Smooth muscle cell (in vitro differentiated cells): ENCODE measurements at regions not wholly inside any gene's neighbourhood (a gene's known extent, or its start where the extent isn't known, plus 50 kb on each side); places are given as distances from the start of the nearest gene placed in this dataset.

Experiments
- DNase-seq: peaks from one replicate; lab custom pipeline; 2025; ENCODE audit not compliant: unreplicated experiment; lab: John Stamatoyannopoulos, UW
- H2AFZ ChIP-seq: fragments of 200-600 bp; sonication (generic); 2 replicates; pipeline ENCODE4 v1.6.0; 2016; ENCODE audit warnings: antibody characterized with exemption, low read depth, mild to moderate bottlenecking
- H3F3A ChIP-seq: fragments of 200-600 bp; sonication (generic); 2 replicates; pipeline ENCODE4 v1.6.0; 2017; ENCODE audit warnings: antibody characterized with exemption, low read depth
- H3K27ac ChIP-seq: fragments of 200-600 bp; sonication (generic); 2 replicates; pipeline ENCODE4 v1.5.1; 2016; ENCODE audit warnings: low read depth, mild to moderate bottlenecking
- H3K27me3 ChIP-seq: fragments of 200-600 bp; sonication (generic); 2 replicates; pipeline ENCODE4 v1.6.1; 2016; ENCODE audit warnings: low read depth, mild to moderate bottlenecking
- H3K36me3 ChIP-seq: fragments of 200-600 bp; sonication (generic); 2 replicates; pipeline ENCODE4 v1.5.1; 2016; ENCODE audit warnings: low read depth
- H3K4me1 ChIP-seq: fragments of 200-600 bp; sonication (generic); 2 replicates; pipeline ENCODE4 v1.5.1; 2016; ENCODE audit warnings: low read depth
- H3K4me2 ChIP-seq: fragments of 200-600 bp; sonication (generic); 2 replicates; pipeline ENCODE4 v1.6.0; 2016; ENCODE audit warnings: mild to moderate bottlenecking
- H3K4me3 ChIP-seq: fragments of 200-600 bp; sonication (generic); 2 replicates; pipeline ENCODE4 v1.5.1; 2016; ENCODE audit warnings: mild to moderate bottlenecking
- H3K79me2 ChIP-seq: fragments of 200-600 bp; sonication (generic); 2 replicates; pipeline ENCODE4 v1.6.0; 2016; ENCODE audit warnings: low read depth, mild to moderate bottlenecking
- H3K9ac ChIP-seq: fragments of 200-600 bp; sonication (generic); 2 replicates; pipeline ENCODE4 v1.6.0; 2016; ENCODE audit warnings: low read depth
- H3K9me3 ChIP-seq: fragments of 200-600 bp; sonication (generic); replicated peaks from 2 replicates; pipeline ENCODE4 v1.5.1; 2016; ENCODE audit warnings: low read depth
- H4K20me1 ChIP-seq: fragments of 200-600 bp; sonication (generic); 2 replicates; pipeline ENCODE4 v1.6.0; 2016; ENCODE audit warnings: low read depth
- WGBS: methylation state at CpG from one replicate; pipeline ENCODE4 v1.1.7; 2016; ENCODE audit warnings: low lambda C conversion rate; 5-methylcytosine and 5-hydroxymethylcytosine counted together
- TF ChIP-seq, protein P1 (sequence below): fragments of 200-600 bp; sonication (generic); IDR thresholded peaks from 2 replicates; pipeline ENCODE4 v1.5.1; 2017; ENCODE audit warnings: borderline replicate concordance, mild to moderate bottlenecking, antibody characterized with exemption; ENCODE audit not compliant: insufficient read depth, poor library complexity, severe bottlenecking

DNA sequence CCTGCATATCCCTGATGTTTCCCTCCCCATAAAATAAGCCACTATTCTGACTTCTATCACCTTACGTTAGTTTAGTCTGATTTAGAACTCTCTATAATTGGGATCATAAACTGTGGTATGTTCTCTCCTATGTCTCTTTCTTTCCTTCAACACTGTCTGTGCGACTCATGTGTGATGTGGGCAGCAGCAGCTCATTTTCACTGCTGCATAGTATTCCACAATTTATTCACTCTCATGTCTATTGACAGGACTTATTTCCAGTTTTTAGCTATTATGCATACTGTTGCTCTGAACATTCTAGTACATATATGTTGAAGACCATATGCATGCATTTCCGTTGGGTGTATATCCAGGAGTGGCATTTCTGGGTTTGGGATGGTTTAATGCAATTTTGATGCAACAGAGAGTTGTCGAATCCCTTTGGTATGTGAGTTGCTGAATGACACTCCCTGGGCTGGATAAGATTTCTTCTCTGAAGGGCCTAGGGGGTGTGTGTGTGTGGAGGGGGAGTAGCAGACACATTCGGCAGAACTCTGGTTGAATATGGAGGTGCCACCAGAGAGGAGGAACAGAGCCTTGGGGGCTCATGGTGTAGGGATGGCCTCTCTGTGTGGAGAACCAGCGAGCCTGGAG is 87.8 kb upstream of the PCBD1 start:
- TF ChIP-seq, protein P1, sequence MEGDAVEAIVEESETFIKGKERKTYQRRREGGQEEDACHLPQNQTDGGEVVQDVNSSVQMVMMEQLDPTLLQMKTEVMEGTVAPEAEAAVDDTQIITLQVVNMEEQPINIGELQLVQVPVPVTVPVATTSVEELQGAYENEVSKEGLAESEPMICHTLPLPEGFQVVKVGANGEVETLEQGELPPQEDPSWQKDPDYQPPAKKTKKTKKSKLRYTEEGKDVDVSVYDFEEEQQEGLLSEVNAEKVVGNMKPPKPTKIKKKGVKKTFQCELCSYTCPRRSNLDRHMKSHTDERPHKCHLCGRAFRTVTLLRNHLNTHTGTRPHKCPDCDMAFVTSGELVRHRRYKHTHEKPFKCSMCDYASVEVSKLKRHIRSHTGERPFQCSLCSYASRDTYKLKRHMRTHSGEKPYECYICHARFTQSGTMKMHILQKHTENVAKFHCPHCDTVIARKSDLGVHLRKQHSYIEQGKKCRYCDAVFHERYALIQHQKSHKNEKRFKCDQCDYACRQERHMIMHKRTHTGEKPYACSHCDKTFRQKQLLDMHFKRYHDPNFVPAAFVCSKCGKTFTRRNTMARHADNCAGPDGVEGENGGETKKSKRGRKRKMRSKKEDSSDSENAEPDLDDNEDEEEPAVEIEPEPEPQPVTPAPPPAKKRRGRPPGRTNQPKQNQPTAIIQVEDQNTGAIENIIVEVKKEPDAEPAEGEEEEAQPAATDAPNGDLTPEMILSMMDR, result no peak
- no peaks in the 10 kb centered on the region for H3K79me2 ChIP-seq
- no peak overlapping the region for H3K4me2 ChIP-seq
- no peaks in the 10 kb centered on the region for H3K36me3 ChIP-seq
- no peak overlapping the region for H3K27ac ChIP-seq
- H3K4me3 ChIP-seq, result no peak overlapping the region
- no peaks in the 10 kb centered on the region for H4K20me1 ChIP-seq
- no peaks in the 10 kb centered on the region for H3K4me1 ChIP-seq
- no peak overlapping the region for H3K9ac ChIP-seq
- peaks cover 9% of the 10 kb centered on the region for H3K9me3 ChIP-seq
- H2AFZ ChIP-seq, result no peak overlapping the region
- 89% methylated on average over 6 of the region's 6 CpGs for WGBS
- no peaks in the 10 kb centered on the region for H3F3A ChIP-seq
- DNase-seq, result no peak
- H3K27me3 ChIP-seq, result no peaks in the 10 kb centered on the region

GRCh38 chr10:70977625-70978024 is 89.3 kb upstream of the PCBD1 start:
- no peak for DNase-seq
- 70% methylated on average over 7 of the region's 11 CpGs for WGBS
- H2AFZ ChIP-seq, result no peak overlapping the region

DNA sequence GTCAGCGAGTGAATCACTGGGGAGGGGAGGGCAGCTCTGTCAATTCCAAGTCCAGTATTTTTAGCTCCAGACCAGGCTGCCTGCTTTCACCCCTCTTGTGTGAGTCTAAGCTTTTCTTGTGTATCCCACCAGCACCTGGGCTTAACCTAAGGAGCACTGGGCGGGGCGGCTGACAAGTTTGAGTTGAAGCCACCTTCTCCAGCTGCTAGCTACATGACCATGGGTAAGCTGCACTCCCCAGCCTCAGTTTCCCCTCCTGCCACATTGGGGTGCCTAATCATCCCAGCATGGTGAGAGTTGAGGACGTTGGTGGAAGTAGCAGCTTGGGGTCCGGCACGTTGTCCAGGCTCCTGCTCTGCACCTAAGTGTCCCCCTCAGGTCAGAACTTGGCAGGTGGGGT is 89.8 kb upstream of the PCBD1 start:
- Histone ChIP-seq H2AFZ (no peak overlapping the region), H3K36me3 (no peaks in the 10 kb centered on the region), H3K4me1 (no peaks in the 10 kb centered on the region), H3K9me3 (no peaks in the 10 kb centered on the region), H3K9ac (no peak overlapping the region), H3K79me2 (no peaks in the 10 kb centered on the region), H3K4me2 (no peak overlapping the region), H3K4me3 (no peak overlapping the region), H3K27me3 (no peaks in the 10 kb centered on the region), H4K20me1 (no peaks in the 10 kb centered on the region), H3K27ac (no peak overlapping the region), H3F3A (no peaks in the 10 kb centered on the region)
- no peak for DNase-seq
- TF ChIP-seq, protein P1, result no peak
- 96% methylated on average over 6 of the region's 6 CpGs for WGBS

More at GRCh38 chr10:70977625-70978024, 89.3 kb upstream of the PCBD1 start:
- H3K79me2 ChIP-seq, result no peaks in the 10 kb centered on the region
- no peak overlapping the region for H3K27ac ChIP-seq
- H3K9ac ChIP-seq, result no peak overlapping the region
- no peak overlapping the region for H3K4me3 ChIP-seq
- no peaks in the 10 kb centered on the region for H3K27me3 ChIP-seq
- H3K9me3 ChIP-seq, result peaks cover 2% of the 10 kb centered on the region
- H3K4me1 ChIP-seq, result no peaks in the 10 kb centered on the region
- H3K36me3 ChIP-seq, result no peaks in the 10 kb centered on the region
- TF ChIP-seq, protein P1, result no peak
- H4K20me1 ChIP-seq, result no peaks in the 10 kb centered on the region
- no peaks in the 10 kb centered on the region for H3F3A ChIP-seq
- no peak overlapping the region for H3K4me2 ChIP-seq
